Nephron progenitor cell (in vitro differentiated cells): ENCODE measurements at regions not wholly inside any gene's neighbourhood (a gene's known extent, or its start where the extent isn't known, plus 50 kb on each side); places are given as distances from the start of the nearest gene placed in this dataset.

Experiments used
- DNase-seq: peaks from one replicate; pipeline ENCODE4 v3.0.0; 2021
- H3K27ac Mint-ChIP-seq: 2 replicates; pipeline ENCODE4 v1.8.0; 2021; ENCODE audit warnings: mild to moderate bottlenecking, moderate library complexity, mixed read lengths
- H3K27me3 Mint-ChIP-seq: 2 replicates; pipeline ENCODE4 v1.8.0; 2021; ENCODE audit warnings: mild to moderate bottlenecking, low read depth, mixed read lengths; ENCODE audit not compliant: poor library complexity
- H3K36me3 Mint-ChIP-seq: 2 replicates; pipeline ENCODE4 v1.8.0; 2021; ENCODE audit warnings: low read depth, mixed read lengths
- H3K4me1 Mint-ChIP-seq: 2 replicates; pipeline ENCODE4 v1.8.0; 2021; ENCODE audit warnings: mixed read lengths
- H3K4me3 Mint-ChIP-seq: 2 replicates; pipeline ENCODE4 v1.8.0; 2021; ENCODE audit warnings: mild to moderate bottlenecking, moderate library complexity, mixed read lengths
- H3K9me3 Mint-ChIP-seq: 2 replicates; pipeline ENCODE4 v1.8.0; 2021; ENCODE audit warnings: mild to moderate bottlenecking, moderate library complexity, mixed read lengths
- TF ChIP-seq, protein P1 (sequence below): fragments of 200-600 bp; sonication (generic); IDR thresholded peaks from 2 replicates; pipeline ENCODE4 v1.5.0; 2021; ENCODE audit warnings: antibody characterized with exemption

DNA sequence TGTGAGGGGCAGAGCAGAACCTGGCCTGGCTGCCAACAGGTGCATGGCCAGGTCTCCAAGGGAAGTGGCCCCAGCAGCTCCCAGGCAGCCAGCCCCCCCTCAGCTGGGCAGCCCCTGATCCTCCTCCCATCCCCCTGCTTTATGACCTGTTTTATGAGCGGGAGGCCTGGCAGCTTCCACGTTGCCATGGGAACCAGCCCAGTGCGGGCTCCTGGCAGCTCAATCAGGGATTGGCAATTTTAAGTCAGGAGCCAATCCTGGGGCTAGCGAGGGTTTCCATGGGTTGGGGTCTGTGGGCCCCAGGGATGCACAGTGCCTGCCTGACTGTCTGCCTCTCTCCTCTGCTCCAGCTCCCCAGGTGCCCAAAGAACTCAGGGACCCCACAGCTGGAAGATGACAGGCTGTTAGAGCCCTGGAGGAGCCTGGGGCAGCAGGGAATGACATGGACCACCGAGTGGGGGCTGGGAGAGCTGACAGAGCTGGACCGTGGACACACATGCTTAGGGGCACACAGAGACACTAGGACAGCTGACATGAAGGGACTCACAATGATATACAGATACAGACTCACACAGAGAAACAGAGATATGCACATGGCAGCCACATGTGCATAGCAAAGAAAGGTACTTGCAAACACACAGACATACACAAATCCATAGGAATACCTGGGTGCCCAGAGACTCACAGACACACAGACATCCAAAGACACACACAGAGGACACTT lies 56.5 kb upstream of the SIRPA start:
- DNase-seq = peak; percentile 82
- peak overlapping the region; percentile 90 for H3K27ac Mint-ChIP-seq
- peaks cover 75% of the 10 kb centered on the region for H3K4me1 Mint-ChIP-seq
- no peaks in the 10 kb centered on the region for H3K36me3 Mint-ChIP-seq
- H3K4me3 Mint-ChIP-seq = peak overlapping the region; percentile 69
- H3K9me3 Mint-ChIP-seq = no peaks in the 10 kb centered on the region
- TF ChIP-seq, protein P1, sequence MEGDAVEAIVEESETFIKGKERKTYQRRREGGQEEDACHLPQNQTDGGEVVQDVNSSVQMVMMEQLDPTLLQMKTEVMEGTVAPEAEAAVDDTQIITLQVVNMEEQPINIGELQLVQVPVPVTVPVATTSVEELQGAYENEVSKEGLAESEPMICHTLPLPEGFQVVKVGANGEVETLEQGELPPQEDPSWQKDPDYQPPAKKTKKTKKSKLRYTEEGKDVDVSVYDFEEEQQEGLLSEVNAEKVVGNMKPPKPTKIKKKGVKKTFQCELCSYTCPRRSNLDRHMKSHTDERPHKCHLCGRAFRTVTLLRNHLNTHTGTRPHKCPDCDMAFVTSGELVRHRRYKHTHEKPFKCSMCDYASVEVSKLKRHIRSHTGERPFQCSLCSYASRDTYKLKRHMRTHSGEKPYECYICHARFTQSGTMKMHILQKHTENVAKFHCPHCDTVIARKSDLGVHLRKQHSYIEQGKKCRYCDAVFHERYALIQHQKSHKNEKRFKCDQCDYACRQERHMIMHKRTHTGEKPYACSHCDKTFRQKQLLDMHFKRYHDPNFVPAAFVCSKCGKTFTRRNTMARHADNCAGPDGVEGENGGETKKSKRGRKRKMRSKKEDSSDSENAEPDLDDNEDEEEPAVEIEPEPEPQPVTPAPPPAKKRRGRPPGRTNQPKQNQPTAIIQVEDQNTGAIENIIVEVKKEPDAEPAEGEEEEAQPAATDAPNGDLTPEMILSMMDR = no peak
- H3K27me3 Mint-ChIP-seq = peaks cover 10% of the 10 kb centered on the region

DNA sequence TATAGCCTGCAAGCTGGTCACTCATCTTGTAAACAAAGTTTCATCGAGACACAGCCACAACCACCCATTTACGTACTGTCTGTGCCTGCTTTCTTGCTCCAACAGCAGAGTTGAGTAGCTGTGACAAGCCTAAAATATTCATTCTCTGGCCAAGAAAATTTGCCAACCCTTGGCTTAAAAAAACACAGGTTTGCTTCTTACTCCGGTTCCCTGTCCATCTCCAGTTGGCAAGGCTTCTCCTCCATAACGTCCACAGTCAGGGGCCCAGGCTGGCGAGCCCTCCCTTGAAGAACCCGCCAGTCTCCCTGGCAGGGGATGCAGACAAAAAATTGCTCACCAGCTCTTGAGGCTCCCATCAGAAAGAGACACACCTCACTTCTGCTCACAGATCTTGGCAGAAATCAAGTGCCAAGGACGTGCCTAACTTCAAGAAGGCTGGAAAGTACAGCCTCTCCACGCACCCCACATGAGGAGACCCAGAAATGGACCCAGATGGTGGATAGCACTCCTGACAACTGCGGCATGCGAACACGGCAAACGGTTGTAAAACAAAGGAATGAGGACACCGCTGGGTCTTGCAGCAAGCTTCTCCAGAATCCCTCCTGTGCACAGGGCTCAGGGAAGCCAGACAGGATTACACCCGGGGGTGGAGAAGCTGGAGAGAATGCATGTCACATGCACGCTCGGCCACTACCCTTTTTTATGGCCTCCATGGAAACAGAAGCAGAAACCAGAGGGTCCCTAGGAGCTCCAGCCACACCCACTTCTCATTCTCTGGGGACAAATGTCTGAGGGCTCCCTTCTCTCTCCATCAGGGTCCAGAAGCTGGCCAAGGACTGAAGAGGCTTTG lies 59.8 kb upstream of the SIRPA start:
- TF ChIP-seq, protein P1 = no peak
- Mint-ChIP-seq H3K36me3 (no peaks in the 10 kb centered on the region), H3K4me3 (no peak overlapping the region), H3K27me3 (peaks cover 3% of the 10 kb centered on the region), H3K4me1 (peaks cover 77% of the 10 kb centered on the region), H3K27ac (no peak overlapping the region), H3K9me3 (no peaks in the 10 kb centered on the region)
- DNase-seq = no peak

DNA sequence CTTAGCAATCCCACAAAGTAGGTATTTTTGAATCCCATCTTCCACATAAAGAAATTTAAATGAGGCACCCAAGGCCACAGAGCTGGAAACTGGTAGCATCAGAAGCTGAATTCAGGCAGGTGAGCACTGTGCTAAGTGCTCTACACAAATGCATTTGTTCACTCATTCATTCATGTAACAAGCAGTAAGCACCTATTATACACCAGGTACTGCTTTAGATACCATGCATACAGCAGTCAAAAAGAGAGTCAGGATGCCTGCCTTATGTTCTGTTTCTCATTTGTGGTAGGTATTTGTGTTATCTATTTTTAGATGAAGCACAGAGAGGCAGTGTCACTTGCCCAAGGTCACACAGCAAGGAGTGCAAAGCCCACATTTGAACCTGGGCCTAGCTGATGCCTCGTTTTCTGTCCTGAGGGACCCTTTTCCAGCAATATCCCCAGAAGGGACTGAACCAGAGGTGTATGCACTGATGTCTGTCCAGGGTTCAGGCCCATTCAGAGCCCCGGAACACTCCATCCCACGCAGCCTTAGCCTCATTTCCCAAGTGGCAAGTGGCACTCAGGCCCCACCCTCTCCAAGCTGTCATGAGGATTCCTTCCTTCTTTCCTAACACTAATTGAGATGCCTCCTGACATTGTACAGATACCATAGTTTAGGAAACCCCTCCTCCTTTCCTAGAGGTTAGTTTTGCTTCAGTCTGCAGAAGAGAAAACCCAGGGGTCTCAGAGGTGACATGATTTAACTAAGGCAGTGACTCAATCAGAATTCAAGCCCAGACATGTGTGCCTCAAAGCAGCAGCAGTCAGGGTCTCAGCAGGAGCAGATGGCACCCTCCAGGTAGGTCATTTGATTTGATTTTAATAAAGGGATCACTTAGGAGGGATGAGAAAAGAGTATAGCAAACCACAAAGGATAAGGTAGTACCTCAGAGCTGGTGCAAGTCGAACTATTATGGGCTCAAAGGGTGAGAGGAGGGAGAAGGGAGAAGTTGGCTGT lies 61.2 kb upstream of the SIRPA start:
- DNase-seq = no peak
- Mint-ChIP-seq H3K36me3 (no peaks in the 10 kb centered on the region), H3K9me3 (no peaks in the 10 kb centered on the region), H3K4me1 (peaks cover 70% of the 10 kb centered on the region), H3K27me3 (peaks cover 6% of the 10 kb centered on the region), H3K4me3 (no peak overlapping the region), H3K27ac (peak overlapping the region; percentile 25)
- TF ChIP-seq, protein P1 = no peak

DNA sequence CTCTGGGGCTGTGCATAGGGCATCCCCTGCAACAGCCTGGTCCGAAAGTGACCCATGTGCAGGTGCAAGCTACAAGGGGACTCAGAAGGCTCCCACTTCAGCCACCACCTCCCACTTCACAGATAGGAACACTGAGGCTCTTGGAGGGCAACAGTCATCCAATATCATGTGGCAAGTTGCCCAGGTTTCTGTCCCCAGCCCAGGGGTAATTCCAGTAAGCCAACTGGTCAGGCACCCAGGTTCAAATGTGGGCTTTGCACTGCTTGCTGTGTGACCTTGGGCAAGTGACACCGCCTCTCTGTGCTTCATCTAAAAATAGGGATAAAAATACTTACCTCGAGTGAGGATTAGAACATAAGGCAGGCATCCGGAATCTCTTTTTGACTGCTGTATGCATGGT lies 62.0 kb upstream of the SIRPA start:
- Mint-ChIP-seq H3K27ac (no peak overlapping the region), H3K4me1 (peaks cover 67% of the 10 kb centered on the region), H3K27me3 (peaks cover 6% of the 10 kb centered on the region), H3K9me3 (no peaks in the 10 kb centered on the region), H3K4me3 (no peak overlapping the region), H3K36me3 (no peaks in the 10 kb centered on the region)
- TF ChIP-seq, protein P1 = no peak
- no peak for DNase-seq

DNA sequence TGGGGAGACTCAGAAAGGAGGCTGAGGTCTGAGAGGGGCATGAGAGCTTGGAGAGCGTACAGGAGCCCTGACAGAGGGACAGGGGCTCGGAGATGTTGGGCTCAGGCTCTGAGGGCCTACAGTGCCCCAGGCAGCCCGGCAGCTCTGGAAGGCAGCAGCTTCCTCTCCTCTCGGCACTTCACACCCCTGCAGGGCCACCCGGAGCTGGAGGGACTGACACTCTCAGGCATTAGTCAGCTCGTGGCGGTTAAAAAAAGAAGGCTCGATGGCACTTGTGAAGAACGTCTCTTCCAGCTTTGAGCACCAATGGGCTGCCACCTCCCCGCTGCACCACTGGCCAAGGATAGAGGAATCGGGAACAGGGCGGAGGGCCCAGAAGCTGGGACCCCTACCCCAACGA lies 62.6 kb upstream of the SIRPA start:
- Mint-ChIP-seq H3K27me3 (peaks cover 6% of the 10 kb centered on the region), H3K27ac (no peak overlapping the region), H3K4me1 (peaks cover 68% of the 10 kb centered on the region), H3K4me3 (no peak overlapping the region), H3K9me3 (no peaks in the 10 kb centered on the region), H3K36me3 (no peaks in the 10 kb centered on the region)
- no peak for DNase-seq
- TF ChIP-seq, protein P1 = no peak
